Stimulated activated CD4-positive, alpha-beta T cell treated with anti-CD3 and anti-CD28 coated beads, Interleukin-15, amount 100 ng/mL, for 24 hours (primary cell): ENCODE measurements at regions not wholly inside any gene's neighbourhood (a gene's known extent, or its start where the extent isn't known, plus 50 kb on each side); places are given as distances from the start of the nearest gene placed in this dataset.
A peak's percentile ranks its signal among the peaks of the same experiment; 100 is the strongest.

Experiments used
- DNase-seq: peaks from one replicate; pipeline ENCODE4 v3.0.0-alpha.2; 2020

DNA sequence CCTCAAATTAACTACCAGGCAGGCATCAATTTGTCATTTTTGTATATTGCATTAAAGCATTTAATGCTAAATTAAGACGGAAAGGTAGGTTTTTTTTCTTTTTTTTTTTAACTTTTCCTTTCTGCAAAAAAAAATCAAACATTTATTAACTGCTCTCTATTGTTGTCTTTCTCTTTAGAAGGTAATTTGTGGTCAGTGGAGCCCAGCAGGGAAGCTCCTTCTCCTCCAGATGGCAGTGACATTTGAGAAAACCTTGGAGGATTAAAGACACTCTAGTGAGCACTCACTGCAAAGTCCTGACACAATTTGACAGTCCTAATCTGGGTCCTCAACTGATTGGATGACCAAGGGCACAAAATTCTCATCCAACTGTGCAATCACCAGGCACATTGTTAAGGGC lies 102.4 kb downstream of the SLIT2 start:
- DNase-seq, result no peak

GRCh38 chr4:20356565-20356964 lies 104.9 kb downstream of the SLIT2 start:
- no peak for DNase-seq

DNA sequence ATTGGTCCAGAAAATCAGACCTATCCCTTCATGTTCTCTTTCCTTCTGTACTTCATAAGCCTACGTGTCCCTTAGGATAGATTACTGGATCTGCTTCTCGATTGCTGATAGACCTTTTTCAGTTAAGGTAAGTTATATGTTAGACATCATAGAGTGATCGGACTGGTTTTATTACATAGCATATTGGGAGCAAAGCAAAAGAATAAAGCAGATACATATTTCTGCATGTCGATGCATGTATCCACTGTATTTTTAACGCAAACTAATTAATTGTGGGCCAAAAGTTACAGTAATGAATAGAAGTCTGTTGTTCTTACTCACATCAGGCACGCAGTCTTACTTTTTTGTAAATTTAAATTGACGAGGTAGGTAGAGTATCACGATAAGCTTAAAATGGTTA lies 106.4 kb downstream of the SLIT2 start:
- DNase-seq, result no peak

- DNase-seq, result no peak
These were observed 108.0 kb downstream of the SLIT2 start for GRCh38 chr4:20359692-20360091.

DNA sequence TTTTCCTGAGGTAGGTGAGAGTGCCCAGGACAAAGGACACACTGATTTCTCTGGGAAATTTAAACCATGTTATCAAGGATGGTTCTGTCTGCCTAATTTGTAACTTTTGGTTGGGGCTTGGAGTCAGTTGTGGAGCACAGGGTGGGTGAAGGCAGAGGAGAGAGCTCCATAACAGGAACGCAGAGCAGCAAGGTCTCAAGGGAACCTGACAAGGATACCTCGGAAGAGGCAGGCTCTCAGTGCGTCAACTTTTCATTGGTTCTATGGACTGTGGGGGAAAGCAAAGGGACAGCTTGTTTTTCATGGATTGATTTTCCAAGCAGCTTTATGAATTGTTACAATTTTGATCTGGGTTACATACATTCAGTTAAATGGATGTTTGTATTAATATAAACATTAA lies 110.4 kb downstream of the SLIT2 start:
- no peak for DNase-seq

DNA sequence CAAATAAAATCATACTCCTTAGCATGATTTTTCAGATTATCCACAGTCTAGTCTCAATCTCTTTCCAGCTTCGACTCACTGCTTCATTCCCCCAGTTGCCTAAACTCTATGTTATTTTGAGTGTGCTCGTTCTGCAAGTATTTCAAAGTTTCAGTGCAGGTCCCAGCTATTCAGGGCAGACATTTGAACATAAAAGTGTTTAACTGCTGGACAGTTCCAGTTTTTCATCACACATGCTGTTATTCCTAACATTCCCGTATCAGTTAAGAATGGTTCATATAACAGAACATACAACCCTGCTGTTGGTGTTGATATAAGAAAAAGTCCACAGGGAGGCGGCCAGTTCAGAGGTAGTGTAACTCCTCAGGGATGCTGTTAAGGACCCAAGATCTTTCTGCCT lies 113.3 kb downstream of the SLIT2 start:
- no peak for DNase-seq

- DNase-seq, result no peak
These were observed 115.7 kb downstream of the SLIT2 start for GRCh38 chr4:20367446-20367845.

DNA sequence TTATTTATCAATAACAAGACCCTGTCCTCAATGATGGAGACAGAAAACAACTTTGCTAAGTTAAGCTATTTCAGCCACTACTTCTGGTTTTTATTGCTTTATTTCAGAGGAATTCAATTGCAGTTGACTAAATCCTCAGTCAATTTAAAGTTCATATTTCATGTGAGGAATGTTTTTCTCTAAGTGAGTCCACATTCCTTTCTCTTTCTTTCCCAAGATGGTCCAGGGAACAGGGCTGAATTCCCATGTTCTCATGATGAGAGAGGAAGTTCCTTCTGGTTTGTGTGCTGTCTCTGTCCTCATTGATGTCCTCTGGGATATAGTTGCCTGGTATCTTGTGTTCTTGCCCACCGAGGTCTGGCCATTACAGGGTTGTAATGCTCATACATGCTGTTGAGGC lies 117.2 kb downstream of the SLIT2 start:
- DNase-seq, result no peak

DNA sequence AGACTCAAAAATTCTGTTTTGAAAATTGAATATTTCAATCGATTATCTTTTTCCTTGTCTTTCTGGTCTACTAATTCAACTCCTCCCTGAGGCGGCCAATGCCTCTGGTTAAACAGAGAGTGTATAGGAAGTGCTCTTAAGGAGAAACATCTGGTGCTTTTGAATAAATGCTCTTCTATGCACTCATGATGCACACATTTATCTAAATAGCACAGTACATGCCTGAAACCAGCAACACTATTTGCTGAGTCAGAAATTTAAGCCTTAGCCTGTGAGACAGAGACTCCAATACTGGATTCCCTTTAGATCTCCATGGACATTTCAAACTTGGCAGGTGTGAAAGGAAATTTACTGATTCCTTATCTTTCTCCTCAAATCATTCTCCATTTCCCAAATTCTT lies 118.6 kb downstream of the SLIT2 start:
- no peak for DNase-seq

DNA sequence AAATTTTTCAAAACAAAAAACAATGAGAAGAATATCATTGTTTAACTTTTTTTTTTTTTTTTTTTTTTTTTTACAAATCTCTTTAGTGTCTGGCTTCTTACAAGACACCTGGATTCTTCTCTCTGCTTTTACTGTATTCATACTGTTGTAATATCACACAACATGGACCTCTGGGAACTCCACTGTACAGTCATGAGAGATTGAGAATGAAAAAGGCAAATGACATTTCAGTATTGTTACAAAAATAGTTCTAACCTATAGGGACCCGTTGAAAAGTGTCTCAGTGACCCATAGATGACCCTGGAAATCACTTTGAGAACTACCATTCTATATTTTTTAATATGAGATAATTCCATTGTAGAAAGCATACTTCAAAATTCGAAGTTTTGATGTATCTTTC lies 124.4 kb downstream of the SLIT2 start:
- DNase-seq, result no peak

- no peak for DNase-seq
These were observed 126.5 kb downstream of the SLIT2 start for GRCh38 chr4:20378181-20378580.

DNA sequence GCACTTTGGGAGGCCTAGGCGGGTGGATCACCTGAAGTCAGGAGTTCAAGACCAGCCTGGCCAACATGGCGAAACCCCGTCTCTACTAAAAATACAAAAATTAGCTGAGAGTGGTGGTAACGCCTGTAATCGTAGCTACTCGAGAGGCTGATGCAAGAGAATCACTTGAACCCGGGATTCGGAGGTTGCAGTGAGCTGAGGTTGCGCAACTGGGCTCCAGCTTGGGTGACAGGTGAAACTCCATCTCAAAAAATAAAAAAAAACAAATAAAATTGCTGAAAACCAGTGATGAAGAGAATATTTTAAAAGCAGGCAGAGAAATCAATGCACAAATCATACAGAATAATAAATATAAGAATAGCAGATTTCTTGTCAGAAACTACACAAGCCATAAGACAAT lies 129.3 kb downstream of the SLIT2 start:
- no peak for DNase-seq

- no peak for DNase-seq
These were observed 131.6 kb downstream of the SLIT2 start for GRCh38 chr4:20383283-20383682.

DNA sequence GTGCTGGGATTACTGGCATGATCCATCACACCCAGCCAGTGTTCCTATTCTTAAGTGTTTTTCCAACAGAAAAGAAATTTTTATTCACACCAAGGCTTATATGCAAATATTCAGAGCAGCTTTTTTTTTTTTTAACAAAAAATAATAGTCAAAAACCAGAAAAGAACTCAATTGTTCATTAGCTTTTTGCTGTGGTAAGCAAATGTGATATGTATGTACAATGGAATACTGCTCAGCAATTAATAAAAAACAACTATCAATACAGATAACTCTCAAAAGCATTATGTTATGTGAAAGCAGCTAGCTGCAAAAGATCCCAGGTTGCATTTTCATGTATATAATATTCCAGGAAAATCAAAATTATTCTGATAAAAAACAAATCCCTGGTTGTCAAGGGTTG lies 132.3 kb downstream of the SLIT2 start:
- no peak for DNase-seq

DNA sequence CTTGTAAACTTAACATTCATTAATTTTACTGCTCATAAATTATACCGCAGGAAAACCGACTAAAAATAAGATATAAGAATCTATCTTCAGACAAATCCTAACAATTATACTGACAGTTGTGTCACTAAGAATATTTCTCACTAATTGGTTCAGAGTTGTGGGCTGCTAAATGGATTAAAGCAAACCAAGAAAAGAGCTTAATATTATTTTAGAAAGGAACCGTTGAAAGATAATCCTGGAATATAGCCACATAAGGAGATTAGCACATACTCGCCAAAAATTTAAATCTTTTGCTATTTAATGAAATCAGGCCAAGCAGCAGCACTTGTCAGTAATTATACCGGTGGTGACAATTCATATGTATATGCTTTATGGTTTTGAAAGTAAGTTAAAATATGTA lies 132.8 kb downstream of the SLIT2 start:
- no peak for DNase-seq

DNA sequence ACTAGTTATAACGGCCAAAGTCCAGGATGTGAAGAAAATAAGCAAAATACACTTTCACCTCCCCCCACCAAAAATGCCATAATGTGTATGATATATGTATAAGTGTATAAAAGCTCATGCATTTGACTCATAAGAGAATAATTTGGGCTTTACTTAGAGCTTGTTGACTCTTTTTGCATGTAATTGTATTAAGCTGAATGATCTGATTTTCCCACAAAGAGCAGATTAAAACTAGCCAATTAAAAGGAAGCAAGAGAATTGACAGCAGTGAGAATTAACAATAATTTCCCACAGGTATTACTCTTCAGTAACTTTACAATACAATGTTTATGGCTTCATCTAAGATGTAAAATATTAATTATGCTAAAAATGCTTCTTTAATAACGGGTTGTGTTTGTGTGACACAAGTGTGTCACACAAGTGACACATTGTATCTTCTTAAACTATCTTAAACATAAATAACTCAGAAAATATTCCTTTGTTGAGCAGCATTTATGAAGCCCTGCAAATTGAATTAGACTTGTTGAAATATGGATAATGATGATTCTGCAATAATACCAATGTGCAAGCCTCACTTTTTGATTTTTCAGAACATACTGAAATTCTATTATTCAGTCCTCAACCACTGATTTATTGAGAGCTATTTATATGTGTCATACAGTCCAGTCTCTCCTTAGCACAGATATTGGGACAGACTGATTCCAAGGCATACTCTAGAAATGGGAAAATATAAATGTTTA lies 134.5 kb downstream of the SLIT2 start:
- no peak for DNase-seq

DNA sequence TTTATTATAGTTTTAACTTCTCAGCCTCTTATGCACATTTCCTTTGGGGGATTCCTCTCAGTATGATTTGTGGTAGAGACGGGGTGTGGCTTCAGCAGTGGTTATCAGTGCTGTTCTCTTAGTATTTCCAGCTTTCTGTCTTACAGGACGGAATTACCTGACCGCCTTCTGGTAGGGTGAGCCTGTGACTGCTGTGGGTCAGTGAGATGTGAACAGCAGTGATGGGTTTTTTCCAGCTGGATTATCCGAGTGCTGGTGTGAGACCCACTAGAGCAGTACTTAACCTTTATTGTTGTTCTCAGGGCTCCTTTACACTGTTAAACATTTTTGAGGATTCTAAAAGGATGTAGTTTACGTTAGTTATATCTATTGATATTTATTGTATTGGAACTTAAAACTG lies 135.2 kb downstream of the SLIT2 start:
- DNase-seq, result no peak

GRCh38 chr4:20391198-20391597 lies 139.5 kb downstream of the SLIT2 start:
- no peak for DNase-seq

DNA sequence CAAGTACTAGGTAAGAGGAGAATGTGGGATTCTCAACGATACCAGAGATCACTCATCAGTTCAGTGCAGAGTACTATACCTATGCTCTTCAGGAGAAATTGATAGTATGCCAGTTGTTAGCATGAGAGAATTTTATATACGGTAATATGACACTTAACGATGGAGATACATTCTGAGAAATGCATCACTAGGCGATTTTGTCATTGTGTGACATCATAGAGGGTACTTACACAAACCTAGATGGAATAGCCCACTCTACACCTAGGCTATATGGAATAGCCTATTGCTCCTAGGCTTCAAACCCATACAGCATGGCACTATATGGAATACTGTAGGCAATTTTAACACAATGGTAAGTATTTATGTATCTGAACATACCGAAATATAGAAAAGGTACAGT lies 140.2 kb downstream of the SLIT2 start:
- DNase-seq, result no peak

DNA sequence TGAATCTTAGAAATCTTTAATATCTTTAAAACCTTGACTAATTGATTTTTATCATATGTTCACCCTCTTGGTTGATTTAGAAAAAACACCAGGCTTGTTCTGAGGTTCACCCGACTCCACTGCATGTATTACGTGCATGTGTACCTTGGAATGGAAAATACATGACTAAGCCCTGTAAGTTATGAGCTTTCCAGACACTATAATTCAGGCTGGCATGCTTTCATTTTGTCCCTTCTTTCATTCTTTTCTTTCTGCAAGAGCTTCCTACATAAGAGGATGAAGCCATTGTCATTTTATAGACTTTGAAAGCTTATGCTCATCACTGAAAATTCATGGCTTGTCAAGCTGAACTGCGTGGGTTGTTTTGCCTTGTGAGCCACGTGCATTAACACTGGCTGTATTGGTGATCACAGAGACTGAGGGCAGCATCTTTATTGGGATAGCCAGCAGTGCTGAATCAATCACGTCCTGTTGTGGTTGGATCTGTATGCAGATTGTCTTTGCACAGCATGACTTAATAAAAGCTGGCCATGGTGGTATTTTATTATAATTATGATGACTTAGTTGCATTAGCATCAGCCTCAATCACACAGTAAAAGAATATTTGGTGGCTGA lies 141.9 kb downstream of the SLIT2 start:
- no peak for DNase-seq

DNA sequence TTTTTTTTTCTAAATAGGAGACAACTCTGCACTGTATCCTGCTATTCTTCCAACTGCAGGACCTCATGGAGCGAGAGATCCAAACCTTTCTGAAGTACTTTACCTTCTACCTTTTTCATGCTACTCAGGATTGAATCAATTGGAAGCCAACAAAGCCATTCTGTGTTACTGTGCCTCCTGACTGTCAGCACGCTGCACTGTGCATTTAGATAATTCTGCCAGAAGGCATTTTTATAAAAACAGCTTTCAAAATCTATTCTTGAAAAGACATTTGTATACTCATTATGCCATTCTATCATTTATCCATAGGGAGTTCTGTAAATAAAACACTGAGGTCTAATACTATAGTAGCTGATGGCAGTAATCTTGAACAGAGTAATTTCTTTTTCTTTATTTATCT lies 142.8 kb downstream of the SLIT2 start:
- no peak for DNase-seq

GRCh38 chr4:20395160-20395773 lies 143.6 kb downstream of the SLIT2 start:
- DNase-seq, result peak; percentile 32

DNA sequence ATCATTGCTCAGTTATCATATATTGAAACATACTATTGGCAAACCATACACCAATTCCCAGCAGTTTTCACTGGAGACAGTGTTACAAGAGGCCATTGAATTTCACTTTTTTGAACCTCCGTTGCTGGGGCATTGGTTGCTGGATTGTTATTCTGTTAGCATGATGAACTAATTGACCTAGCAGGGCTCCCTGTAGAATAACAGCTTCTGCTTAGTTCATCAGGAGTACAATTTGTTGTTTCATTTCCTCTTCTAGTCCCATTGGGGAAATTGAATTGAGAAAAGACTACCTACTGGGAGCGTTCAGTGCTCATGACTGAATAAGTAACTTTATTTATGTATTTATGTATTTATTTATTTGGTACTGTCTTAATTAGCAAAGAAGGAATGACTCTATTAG lies 151.6 kb downstream of the SLIT2 start:
- no peak for DNase-seq

GRCh38 chr4:20403846-20404245 lies 152.1 kb downstream of the SLIT2 start:
- DNase-seq, result no peak

DNA sequence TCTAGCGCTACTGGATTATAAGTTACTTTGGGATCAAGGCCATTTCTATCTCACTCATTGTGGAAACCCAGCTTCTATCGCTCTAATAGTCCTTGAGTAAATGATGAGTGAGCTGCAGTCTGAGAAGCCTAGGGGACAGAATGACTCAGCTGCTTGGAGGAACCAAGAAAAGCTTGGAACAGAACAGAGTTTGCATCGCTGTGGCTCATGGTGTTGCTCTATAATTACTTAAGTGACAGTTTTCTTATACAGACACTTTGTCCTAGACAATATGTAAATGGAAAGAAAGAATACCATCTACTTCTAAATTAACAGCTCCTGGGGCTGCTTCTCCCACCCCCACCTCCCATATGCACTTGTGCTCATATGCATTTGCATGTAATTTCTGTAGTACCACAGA lies 156.9 kb downstream of the SLIT2 start:
- no peak for DNase-seq
